ENCODE measurements at regions not wholly inside any gene's neighbourhood (a gene's known extent, or its start where the extent isn't known, plus 50 kb on each side); places are given as distances from the start of the nearest gene placed in this dataset.

DNA sequence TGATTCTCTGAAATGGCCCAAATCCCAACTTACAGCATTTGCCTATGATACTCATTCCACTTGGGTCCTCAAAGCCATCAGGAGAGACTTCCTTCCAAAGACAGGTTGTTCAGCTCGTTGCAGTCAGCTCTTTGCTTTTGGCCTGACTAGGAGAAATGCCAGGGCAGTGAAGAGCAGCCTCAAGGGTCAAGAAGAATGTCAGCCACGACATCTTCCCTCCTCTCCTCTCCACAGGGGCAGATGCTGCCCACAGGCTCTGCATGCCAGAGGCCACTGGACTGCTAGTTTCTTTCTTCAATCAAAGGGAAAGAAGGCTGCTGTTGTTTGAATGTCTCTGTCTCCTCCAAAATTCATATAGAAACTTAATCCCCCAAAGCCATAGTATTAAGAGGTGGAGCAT lies 201.7 kb upstream of the PFN2 start:
- Histone ChIP-seq H2BK15ac (ENCODE audit: low read depth, low read length) (no peak overlapping the region), H3K23ac (ENCODE audit: low read depth, low read length) (no peak overlapping the region), H3K14ac (replicated peaks; ENCODE audit: low read depth, low read length) (no peak overlapping the region), H3K27me3 (ENCODE audit: control insufficient read depth, insufficient read depth, low read length) (no peaks in the 10 kb centered on the region), H3K18ac (ENCODE audit: low read depth, low read length) (no peak overlapping the region), H4K5ac (ENCODE audit: low read depth, low read length) (no peak overlapping the region), H3K9me3 (ENCODE audit: control insufficient read depth, insufficient read depth, low read length) (no peaks in the 10 kb centered on the region), H3K4me3 (ENCODE audit: insufficient read depth, low read depth, low read length) (no peak overlapping the region), H3K27ac (ENCODE audit: insufficient read depth, low read length) (no peak overlapping the region), H2AK9ac (replicated peaks; ENCODE audit: low read depth, low read length, poor library complexity) (no peak overlapping the region), H4K91ac (ENCODE audit: insufficient read depth, low read depth, low read length) (no peak overlapping the region), H3K4me1 (ENCODE audit: control insufficient read depth, insufficient read depth, low read length) (no peaks in the 10 kb centered on the region; the same call in none of the 2 replicates), H2BK120ac (ENCODE audit: low read depth, low read length) (no peak overlapping the region), H3K4ac (ENCODE audit: low read depth, low read length) (no peak overlapping the region), H3K56ac (ENCODE audit: extremely low read depth, insufficient read depth, low read length) (no peak overlapping the region), H3K79me1 (ENCODE audit: low read depth in 1 of 2, low read length in 2 of 2) (no peaks in the 10 kb centered on the region), H2BK20ac (ENCODE audit: low read depth, low read length) (no peak overlapping the region), H2AK5ac (ENCODE audit: low read depth, low read length) (no peak overlapping the region), H4K8ac (ENCODE audit: low read depth in 2 of 2, low read length in 2 of 2) (no peak overlapping the region), H3K9me1 (ENCODE audit: insufficient read depth, low read length) (no peaks in the 10 kb centered on the region), H4K20me1 (ENCODE audit: insufficient read depth, low read length) (no peaks in the 10 kb centered on the region), H2BK5ac (ENCODE audit: low read depth, low read length, poor library complexity, severe bottlenecking) (no peak overlapping the region), H3K4me2 (ENCODE audit: low read depth, low read length) (no peak overlapping the region), H3K36me3 (ENCODE audit: control insufficient read depth, insufficient read depth, low read length) (no peaks in the 10 kb centered on the region), H2AFZ (replicated peaks; ENCODE audit: low read length, poor library complexity) (no peak overlapping the region), H3K9ac (ENCODE audit: low read depth, low read length) (no peak overlapping the region)
- ATAC-seq (ENCODE audit: low read depth), result no peak
- no TSS peak for BruUV-seq (replicated peaks)
- dilution Hi-C loops (cut with HindIII; ENCODE audit: low sequenced_read_pairs, unreplicated experiment) (no loop called here), in situ Hi-C loops (cut with MboI; ENCODE audit: low sequenced_read_pairs) (no loop called here), intact Hi-C loops (cut with micrococcal nuclease) (no loop called here)
- no peak for DNase-seq
- WGBS, 2 experiments (ENCODE audit: extremely low coverage in 2 of 2, insufficient read length in 1 of 2), result 60% methylated on average over 1 of the region's 2 CpGs; no CpG with 5 or more reads in 1 of the 2 experiments
- ChIA-PET POLR2A (ENCODE audit: unreplicated experiment) (no interaction called here), CTCF (no interaction called here)
- no peak for TF ChIP-seq USF2 (IDR thresholded peaks at IDR 0.05; ENCODE audit: low read depth, low read length)
- TF ChIP-seq MAZ (IDR thresholded peaks at IDR 0.05; ENCODE audit: borderline replicate concordance, low read depth, low read length), result no peak
- TF ChIP-seq RAD21 (IDR thresholded peaks at IDR 0.05; ENCODE audit: low read length), result no peak
- no peak for TF ChIP-seq BHLHE40 (IDR thresholded peaks at IDR 0.05; ENCODE audit: low read depth, low read length)
- TF ChIP-seq CTCF (conservative IDR thresholded peaks at IDR 0.05; ENCODE audit: low read depth, low read length), result no peak
- no peak for TF ChIP-seq SMC3 (IDR thresholded peaks at IDR 0.05; ENCODE audit: low read depth, low read length)

Data from IMR-90 (cell line).